Epithelial cell of proximal tubule (primary cell): ENCODE measurements at regions not wholly inside any gene's neighbourhood (a gene's known extent, or its start where the extent isn't known, plus 50 kb on each side); places are given as distances from the start of the nearest gene placed in this dataset.

Source experiments
- DNase-seq: peaks from one replicate; pipeline ENCODE4 v3.0.0-alpha.2; 2011; ENCODE audit warnings: low read depth
- H3K4me3 ChIP-seq: 2 replicates; pipeline ENCODE4 v1.5.1; 2011; ENCODE audit warnings: low read depth, mild to moderate bottlenecking, low read length
- CTCF ChIP-seq: conservative IDR thresholded peaks from 2 replicates; pipeline ENCODE4 v1.5.1; 2012; ENCODE audit warnings: low read depth, mild to moderate bottlenecking, low read length

GRCh38 chr12:88251798-88252197, 109.7 kb downstream of the TMTC3 start:
- DNase-seq = no peak
- no peak for TF ChIP-seq CTCF
- no peak overlapping the region for H3K4me3 ChIP-seq

- TF ChIP-seq CTCF = no peak
- H3K4me3 ChIP-seq = no peak overlapping the region
- DNase-seq = no peak
These were observed 111.4 kb downstream of the TMTC3 start for GRCh38 chr12:88253371-88253978.

- TF ChIP-seq CTCF = no peak
- DNase-seq = no peak
- H3K4me3 ChIP-seq = no peak overlapping the region
These were observed 113.1 kb downstream of the TMTC3 start for GRCh38 chr12:88255224-88255623.

- no peak overlapping the region for H3K4me3 ChIP-seq
- DNase-seq = no peak
- no peak for TF ChIP-seq CTCF
These were observed 113.7 kb downstream of the TMTC3 start for GRCh38 chr12:88255847-88256246.

GRCh38 chr12:88258396-88258795, 116.3 kb downstream of the TMTC3 start:
- TF ChIP-seq CTCF = no peak
- no peak for DNase-seq

GRCh38 chr12:88266806-88267360, 124.8 kb downstream of the TMTC3 start:
- H3K4me3 ChIP-seq = no peak overlapping the region
- TF ChIP-seq CTCF = no peak
- no peak for DNase-seq

More at GRCh38 chr12:88258396-88258795, 116.3 kb downstream of the TMTC3 start:
- no peak overlapping the region for H3K4me3 ChIP-seq

- no peak for DNase-seq
- no peak for TF ChIP-seq CTCF
- no peak overlapping the region for H3K4me3 ChIP-seq
These were observed 125.5 kb downstream of the TMTC3 start for GRCh38 chr12:88267630-88268029.
